Naive thymus-derived CD4-positive, alpha-beta T cell (primary cell): ENCODE measurements at regions not wholly inside any gene's neighbourhood (a gene's known extent, or its start where the extent isn't known, plus 50 kb on each side); places are given as distances from the start of the nearest gene placed in this dataset.

Source experiments
- ATAC-seq: fragments of 150-1000 bp; cut with Tn5 transposase; 2 replicates; pipeline ENCODE4 v1.10.0; 2021; ENCODE audit warnings: mild to moderate bottlenecking, moderate library complexity
- CTCF ChIA-PET: fragments of 350-600 bp; sonication (Branson Sonifier 250); formaldehyde crosslinking; loops from one replicate; lab custom pipeline; 2021; ENCODE audit warnings: antibody characterized with exemption; lab: Charles Lee
- POLR2A ChIA-PET: fragments of 350-600 bp; sonication (Branson Sonifier 250); formaldehyde crosslinking; loops from one replicate; lab custom pipeline; 2021; ENCODE audit warnings: antibody characterized with exemption, inconsistent platforms; lab: Charles Lee
- DNase-seq, 9 donors: peaks; one replicate each; pipeline versions ENCODE4 v3.0.0 to v3.0.0-alpha.2; 2020 to 2022; ENCODE audit warnings: mixed read lengths in 1 of 9
- H3K27ac ChIP-seq: one replicate; pipeline ENCODE4 v1.7.0; 2013; ENCODE audit warnings: mild to moderate bottlenecking, low read depth, low read length, moderate library complexity
- H3K27me3 ChIP-seq, 2 donors: one replicate each; pipeline ENCODE4 v1.7.0; 2013; ENCODE audit warnings: low read length in 2 of 2, mild to moderate bottlenecking in 2 of 2, moderate library complexity in 2 of 2; ENCODE audit not compliant: control insufficient read depth in 2 of 2, insufficient read depth in 2 of 2
- H3K36me3 ChIP-seq, 3 experiments: 1 replicate in 2 of 3; 2 replicates in 1 of 3; pipeline ENCODE4 v1.7.0; 2013; ENCODE audit warnings: low read length in 3 of 3, mild to moderate bottlenecking in 3 of 3, moderate library complexity in 1 of 3; ENCODE audit not compliant: insufficient read depth in 3 of 3, control insufficient read depth in 2 of 3
- H3K4me1 ChIP-seq, 2 donors: one replicate each; pipeline ENCODE4 v1.7.0; 2013; ENCODE audit warnings: low read length in 2 of 2, mild to moderate bottlenecking in 2 of 2, moderate library complexity in 1 of 2; ENCODE audit not compliant: control insufficient read depth in 2 of 2, insufficient read depth in 2 of 2
- H3K4me3 ChIP-seq: 2 replicates; pipeline ENCODE4 v1.7.0; 2013; ENCODE audit warnings: mild to moderate bottlenecking, low read length
- H3K9me3 ChIP-seq, 3 experiments: 1 replicate in 2 of 3; 2 replicates in 1 of 3; pipeline ENCODE4 v1.7.0; 2013; ENCODE audit warnings: low read length in 3 of 3; ENCODE audit not compliant: control insufficient read depth in 2 of 3
- H3K27ac Mint-ChIP-seq, 9 donors: one replicate each; pipeline ENCODE4 v1.8.0; 2020 to 2022; ENCODE audit warnings: mixed read lengths in 9 of 9, mild to moderate bottlenecking in 8 of 9, moderate library complexity in 5 of 9, inconsistent platforms in 2 of 9
- H3K27me3 Mint-ChIP-seq, 5 donors: one replicate each; pipeline ENCODE4 v1.8.0; 2021 to 2022; ENCODE audit warnings: mixed read lengths in 5 of 5, mild to moderate bottlenecking in 1 of 5
- H3K36me3 Mint-ChIP-seq, 5 donors: one replicate each; pipeline ENCODE4 v1.8.0; 2020 to 2022; ENCODE audit warnings: mixed read lengths in 5 of 5, mild to moderate bottlenecking in 3 of 5, inconsistent platforms in 1 of 5
- H3K4me1 Mint-ChIP-seq, 7 donors: one replicate each; pipeline ENCODE4 v1.8.0; 2020 to 2022; ENCODE audit warnings: mixed read lengths in 7 of 7, mild to moderate bottlenecking in 3 of 7, inconsistent platforms in 1 of 7
- H3K4me3 Mint-ChIP-seq, 10 donors: one replicate each; pipeline ENCODE4 v1.8.0; 2020 to 2022; ENCODE audit warnings: mild to moderate bottlenecking in 10 of 10, mixed read lengths in 10 of 10, moderate library complexity in 6 of 10, inconsistent platforms in 2 of 10
- H3K9me3 Mint-ChIP-seq, 11 donors: one replicate each; pipeline ENCODE4 v1.8.0; 2020 to 2022; ENCODE audit warnings: mixed read lengths in 11 of 11, mild to moderate bottlenecking in 4 of 11, inconsistent platforms in 1 of 11, moderate library complexity in 1 of 11
- intact Hi-C, 2 donors: fragments of 100-400 bp; cut with micrococcal nuclease; formaldehyde crosslinking; loops; one replicate each; pipeline ENCODE4 v1.15.1; 2023

DNA sequence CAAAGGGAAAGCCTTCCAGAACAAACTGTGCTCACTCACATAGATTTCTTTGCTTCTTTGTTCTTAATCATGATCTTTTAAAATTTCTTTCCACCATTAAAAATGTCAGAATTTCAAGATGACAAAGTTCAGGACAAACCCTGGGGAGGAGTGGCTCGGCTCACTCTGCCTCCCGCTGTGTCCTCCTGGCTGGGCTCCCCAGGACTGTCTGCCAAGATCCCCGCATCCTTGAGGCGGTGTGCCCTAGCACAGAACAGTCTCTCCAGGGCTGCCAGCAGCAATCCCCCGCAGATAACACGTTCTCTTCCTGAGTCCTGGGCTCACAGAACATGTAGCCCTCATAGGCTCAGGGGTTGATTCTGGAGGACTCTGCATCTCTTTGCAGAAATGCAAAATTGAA is 98.4 kb upstream of the KCNG1 start:
- H3K9me3 ChIP-seq, result no peaks in the 10 kb centered on the region
- Mint-ChIP-seq H3K27ac (no peak overlapping the region), H3K4me3 (no peak overlapping the region), H3K36me3 (no peaks in the 10 kb centered on the region), H3K4me1 (peaks cover 0 to 3% (median 0%) of the 10 kb centered on the region in 7 donors), H3K9me3 (no peaks in the 10 kb centered on the region), H3K27me3 (peaks cover 25 to 43% (median 31%) of the 10 kb centered on the region in 5 donors)
- CTCF ChIA-PET, result no interaction called here
- no peaks in the 10 kb centered on the region for H3K36me3 ChIP-seq
- no peaks in the 10 kb centered on the region for H3K4me1 ChIP-seq
- ATAC-seq, result no peak
- intact Hi-C loops, result no loop called here
- no peak overlapping the region for H3K27ac ChIP-seq
- no peak overlapping the region for H3K4me3 ChIP-seq
- no peaks in the 10 kb centered on the region for H3K27me3 ChIP-seq
- DNase-seq, result no peak
- POLR2A ChIA-PET, result no interaction called here

DNA sequence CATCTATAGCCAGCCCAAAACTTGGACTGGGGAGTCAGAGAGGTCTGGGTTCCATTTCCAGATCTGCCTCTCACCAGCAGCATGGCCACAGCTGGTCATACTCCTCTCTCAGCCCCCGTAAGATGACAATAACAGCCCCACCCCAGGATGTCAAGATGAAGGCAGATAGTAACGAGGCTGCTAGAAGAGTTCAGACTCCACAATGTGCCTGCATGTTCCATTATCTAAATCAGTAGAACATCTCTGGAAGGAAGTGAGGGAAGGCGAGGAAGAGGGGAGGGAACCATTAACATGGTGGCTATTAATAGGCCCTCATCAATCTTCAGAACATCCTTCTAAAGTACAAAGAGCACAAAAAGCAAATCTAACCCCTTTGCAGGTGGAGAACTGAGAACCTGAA is 98.0 kb upstream of the KCNG1 start:
- no peak overlapping the region for H3K4me3 ChIP-seq
- intact Hi-C loops, result no loop called here
- DNase-seq, result no peak
- Mint-ChIP-seq H3K27ac (no peak overlapping the region), H3K4me3 (no peak overlapping the region), H3K27me3 (peaks cover 25 to 39% (median 31%) of the 10 kb centered on the region in 5 donors), H3K4me1 (peaks cover 0 to 3% (median 0%) of the 10 kb centered on the region in 7 donors), H3K36me3 (no peaks in the 10 kb centered on the region), H3K9me3 (no peaks in the 10 kb centered on the region)
- H3K27ac ChIP-seq, result no peak overlapping the region
- ATAC-seq, result no peak
- H3K4me1 ChIP-seq, result no peaks in the 10 kb centered on the region
- ChIA-PET POLR2A (no interaction called here), CTCF (no interaction called here)
- no peaks in the 10 kb centered on the region for H3K36me3 ChIP-seq
- H3K9me3 ChIP-seq, result no peaks in the 10 kb centered on the region
- no peaks in the 10 kb centered on the region for H3K27me3 ChIP-seq

DNA sequence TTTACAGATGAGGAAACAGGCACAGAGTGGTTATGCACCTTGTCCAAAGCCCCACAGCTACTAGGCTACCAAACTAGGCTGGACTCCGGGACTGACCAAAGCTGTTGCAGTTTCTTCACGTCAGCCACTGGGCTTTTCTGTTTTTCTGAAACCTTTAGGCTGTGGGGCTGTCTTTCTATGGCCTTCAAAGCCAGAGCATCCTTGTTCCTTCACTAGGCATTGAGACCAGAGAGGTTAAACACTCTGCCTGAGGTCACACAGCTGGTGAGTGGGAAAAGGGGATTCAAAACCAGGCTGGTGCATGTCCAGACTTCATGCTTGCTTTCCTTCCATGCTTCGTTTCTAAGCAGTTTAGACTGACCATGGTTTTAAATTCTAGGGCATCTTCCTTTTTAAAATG is 97.5 kb upstream of the KCNG1 start:
- ChIA-PET POLR2A (no interaction called here), CTCF (no interaction called here)
- Histone ChIP-seq H3K27me3 (no peaks in the 10 kb centered on the region), H3K4me1 (no peaks in the 10 kb centered on the region), H3K27ac (no peak overlapping the region), H3K36me3 (no peaks in the 10 kb centered on the region), H3K4me3 (no peak overlapping the region), H3K9me3 (no peaks in the 10 kb centered on the region)
- intact Hi-C loops, result no loop called here
- Mint-ChIP-seq H3K4me1 (peaks cover 0 to 3% (median 0%) of the 10 kb centered on the region in 7 donors), H3K27ac (no peak overlapping the region), H3K27me3 (peaks cover 25 to 37% (median 31%) of the 10 kb centered on the region in 5 donors), H3K4me3 (no peak overlapping the region), H3K36me3 (no peaks in the 10 kb centered on the region), H3K9me3 (no peaks in the 10 kb centered on the region)
- DNase-seq, result no peak
- ATAC-seq, result no peak

DNA sequence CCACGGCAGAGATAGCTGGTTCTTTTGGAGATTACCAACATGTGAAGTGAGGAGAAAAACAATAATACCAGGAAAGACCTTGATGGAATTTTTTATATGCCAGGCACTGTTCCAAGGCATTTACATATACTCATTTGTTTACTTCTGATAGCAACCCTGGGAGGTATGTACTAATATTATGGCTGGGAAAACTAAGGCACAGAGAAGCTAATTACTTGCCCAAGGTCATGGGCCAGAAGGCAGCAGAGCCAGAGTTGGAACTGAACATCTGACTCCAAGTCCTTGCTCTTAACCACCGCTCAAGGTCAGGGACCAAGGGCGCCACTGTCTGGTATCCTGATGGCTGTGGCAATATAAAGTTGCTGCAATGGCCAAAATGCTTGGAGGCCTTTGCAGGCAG is 97.0 kb upstream of the KCNG1 start:
- ChIA-PET CTCF (no interaction called here), POLR2A (no interaction called here)
- H3K9me3 Mint-ChIP-seq, result no peaks in the 10 kb centered on the region
- H3K36me3 Mint-ChIP-seq, result no peaks in the 10 kb centered on the region
- no peak overlapping the region for H3K4me3 ChIP-seq
- ATAC-seq (no peak), DNase-seq (no peak)
- intact Hi-C loops, result no loop called here
- no peak overlapping the region for H3K27ac Mint-ChIP-seq
- no peaks in the 10 kb centered on the region for H3K27me3 ChIP-seq
- H3K4me3 Mint-ChIP-seq, result no peak overlapping the region
- H3K36me3 ChIP-seq, result no peaks in the 10 kb centered on the region
- H3K9me3 ChIP-seq, result no peaks in the 10 kb centered on the region
- no peaks in the 10 kb centered on the region for H3K4me1 ChIP-seq
- no peak overlapping the region for H3K27ac ChIP-seq
- peaks cover 0 to 3% (median 0%) of the 10 kb centered on the region in 7 donors for H3K4me1 Mint-ChIP-seq
- H3K27me3 Mint-ChIP-seq, result peaks cover 25 to 37% (median 30%) of the 10 kb centered on the region in 5 donors

DNA sequence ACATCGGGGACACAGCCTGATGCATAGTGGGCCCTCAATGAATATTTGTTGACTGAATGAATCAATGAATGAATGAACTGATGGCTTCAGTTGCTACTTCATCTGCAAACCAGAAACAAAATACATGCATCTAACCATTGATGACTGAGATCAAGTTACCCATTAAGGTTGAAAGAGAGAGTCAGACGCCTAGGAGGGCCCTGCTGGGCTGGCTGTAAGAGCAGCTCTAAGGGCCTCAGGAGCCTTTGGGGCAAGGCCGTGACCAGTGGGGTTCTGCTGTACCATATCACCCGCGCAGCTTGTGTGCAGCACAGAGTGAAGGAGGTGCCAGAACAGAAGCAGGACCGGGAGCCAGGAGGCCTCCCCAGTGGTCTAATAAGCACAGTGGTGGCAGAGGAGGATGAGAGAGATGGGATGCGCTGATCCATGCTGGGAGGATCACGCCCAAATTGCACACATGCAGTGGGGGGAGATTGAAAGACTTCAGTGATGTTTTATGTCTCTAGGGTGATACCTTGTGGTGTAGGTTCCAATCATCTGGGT is 96.1 kb upstream of the KCNG1 start:
- ChIA-PET POLR2A (no interaction called here), CTCF (no interaction called here)
- H3K4me1 Mint-ChIP-seq, result peaks cover 0 to 3% (median 0%) of the 10 kb centered on the region in 7 donors
- H3K27me3 Mint-ChIP-seq, result peaks cover 25 to 37% (median 30%) of the 10 kb centered on the region in 5 donors
- H3K27ac ChIP-seq, result no peak overlapping the region
- no peak overlapping the region for H3K4me3 ChIP-seq
- H3K9me3 Mint-ChIP-seq, result no peaks in the 10 kb centered on the region
- no peaks in the 10 kb centered on the region for H3K4me1 ChIP-seq
- no peak for ATAC-seq
- intact Hi-C loops, result no loop called here
- no peak for DNase-seq
- no peaks in the 10 kb centered on the region for H3K36me3 Mint-ChIP-seq
- no peaks in the 10 kb centered on the region for H3K27me3 ChIP-seq
- no peak overlapping the region for H3K27ac Mint-ChIP-seq
- no peak overlapping the region for H3K4me3 Mint-ChIP-seq
- no peaks in the 10 kb centered on the region for H3K9me3 ChIP-seq
- H3K36me3 ChIP-seq, result no peaks in the 10 kb centered on the region

DNA sequence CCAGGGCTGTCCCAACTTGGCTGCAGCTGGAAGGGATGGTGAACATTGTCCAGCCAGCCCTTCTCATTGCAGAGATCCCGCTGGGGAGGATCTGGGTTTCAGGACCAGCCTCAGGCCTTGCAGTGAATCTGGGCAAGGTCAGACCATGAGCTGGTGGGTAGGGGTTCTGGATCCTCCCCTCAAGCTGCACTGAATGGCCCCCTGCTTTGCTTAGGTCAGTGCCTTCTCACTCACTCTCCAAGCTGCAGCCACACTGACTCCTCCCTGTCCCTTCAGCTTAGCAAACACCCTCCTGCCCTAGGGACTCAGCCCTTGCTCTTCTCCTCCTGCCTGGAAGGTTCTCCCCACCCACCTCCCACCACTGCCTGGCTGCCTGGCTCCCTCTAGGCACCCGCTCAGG is 95.3 kb upstream of the KCNG1 start:
- intact Hi-C loops, result no loop called here
- DNase-seq (no peak), ATAC-seq (no peak)
- Histone ChIP-seq H3K27me3 (no peaks in the 10 kb centered on the region), H3K36me3 (no peaks in the 10 kb centered on the region), H3K9me3 (no peaks in the 10 kb centered on the region), H3K4me1 (no peaks in the 10 kb centered on the region), H3K4me3 (no peak overlapping the region), H3K27ac (no peak overlapping the region)
- H3K36me3 Mint-ChIP-seq, result no peaks in the 10 kb centered on the region
- no peak overlapping the region for H3K4me3 Mint-ChIP-seq
- ChIA-PET POLR2A (no interaction called here), CTCF (no interaction called here)
- peaks cover 0 to 3% (median 0%) of the 10 kb centered on the region in 7 donors for H3K4me1 Mint-ChIP-seq
- H3K27me3 Mint-ChIP-seq, result peaks cover 25 to 41% (median 29%) of the 10 kb centered on the region in 5 donors
- H3K9me3 Mint-ChIP-seq, result no peaks in the 10 kb centered on the region
- H3K27ac Mint-ChIP-seq, result no peak overlapping the region
